Thoracic aorta (tissue), 2 donors: ENCODE measurements at regions not wholly inside any gene's neighbourhood (a gene's known extent, or its start where the extent isn't known, plus 50 kb on each side); places are given as distances from the start of the nearest gene placed in this dataset.

Experiments
- ATAC-seq: fragments of 150-250 bp; one replicate; pipeline ENCODE4 v1.8.0; 2017; ENCODE audit warnings: low read depth; ENCODE audit not compliant: insufficient number of reproducible peaks, low FRiP score
- DNase-seq: peaks from one replicate; pipeline ENCODE4 v3.0.0-alpha.2; 2020; ENCODE audit warnings: low spot score
- H3K27ac ChIP-seq, 2 donors: fragments of 200-600 bp; sonication (generic); 1 replicate in 1 of 2; 2 replicates in 1 of 2; pipeline ENCODE4 v1.5.1; 2016; ENCODE audit warnings: mild to moderate bottlenecking in 2 of 2, moderate library complexity in 2 of 2
- H3K27me3 ChIP-seq: fragments of 200-600 bp; sonication (generic); replicated peaks from 2 replicates; pipeline ENCODE4 v1.6.0; 2016; ENCODE audit warnings: mild to moderate bottlenecking; ENCODE audit not compliant: insufficient read depth
- H3K36me3 ChIP-seq: fragments of 200-600 bp; sonication (generic); one replicate; pipeline ENCODE4 v1.5.1; 2016
- H3K4me1 ChIP-seq, 2 donors: fragments of 200-600 bp; sonication (generic); 1 replicate in 1 of 2; 2 replicates in 1 of 2; pipeline versions ENCODE4 v1.5.1 to v1.6.0; 2016; ENCODE audit warnings: low read depth in 2 of 2, mild to moderate bottlenecking in 1 of 2; ENCODE audit not compliant: control insufficient read depth in 1 of 2
- H3K4me3 ChIP-seq: fragments of 200-600 bp; sonication (generic); 2 replicates; pipeline ENCODE4 v1.5.1; 2016; ENCODE audit warnings: mild to moderate bottlenecking
- H3K9me3 ChIP-seq: fragments of 200-600 bp; sonication (generic); 2 replicates; pipeline ENCODE4 v1.5.1; 2016
- CTCF ChIP-seq: fragments of 200-600 bp; sonication (generic); IDR thresholded peaks from one replicate; pipeline ENCODE4 v1.5.1; 2019; ENCODE audit warnings: antibody characterized with exemption

GRCh38 chr2:76472946-76473345, 762.2 kb upstream of the GCFC2 start:
- DNase-seq (no peak), ATAC-seq (no peak)
- Histone ChIP-seq H3K27ac (no peak overlapping the region), H3K27me3 (no peaks in the 10 kb centered on the region), H3K9me3 (no peaks in the 10 kb centered on the region), H3K36me3 (no peaks in the 10 kb centered on the region), H3K4me3 (no peak overlapping the region), H3K4me1 (no peaks in the 10 kb centered on the region)
- no peak for TF ChIP-seq CTCF

- no peak for TF ChIP-seq CTCF
- ATAC-seq: no peak
- H3K4me3 ChIP-seq: no peak overlapping the region
- no peak overlapping the region for H3K27ac ChIP-seq
- no peak for DNase-seq
- H3K4me1 ChIP-seq: no peaks in the 10 kb centered on the region
- H3K36me3 ChIP-seq: no peaks in the 10 kb centered on the region
- H3K27me3 ChIP-seq: no peaks in the 10 kb centered on the region
- no peaks in the 10 kb centered on the region for H3K9me3 ChIP-seq
Measured at GRCh38 chr2:76469066-76469465, 758.4 kb upstream of the GCFC2 start.

GRCh38 chr2:76467326-76467725, 756.6 kb upstream of the GCFC2 start:
- DNase-seq (no peak), ATAC-seq (no peak)
- Histone ChIP-seq H3K4me1 (no peaks in the 10 kb centered on the region), H3K9me3 (no peaks in the 10 kb centered on the region), H3K4me3 (no peak overlapping the region), H3K36me3 (no peaks in the 10 kb centered on the region), H3K27ac (no peak overlapping the region), H3K27me3 (no peaks in the 10 kb centered on the region)
- no peak for TF ChIP-seq CTCF

- TF ChIP-seq CTCF: no peak
- no peaks in the 10 kb centered on the region for H3K36me3 ChIP-seq
- ATAC-seq: no peak
Measured at GRCh38 chr2:76464310-76464709, 753.6 kb upstream of the GCFC2 start.

GRCh38 chr2:76461431-76461830, 750.7 kb upstream of the GCFC2 start:
- H3K4me3 ChIP-seq: no peak overlapping the region

More at GRCh38 chr2:76464310-76464709, 753.6 kb upstream of the GCFC2 start:
- H3K27ac ChIP-seq: no peak overlapping the region
- H3K27me3 ChIP-seq: no peaks in the 10 kb centered on the region
- H3K9me3 ChIP-seq: no peaks in the 10 kb centered on the region
- H3K4me3 ChIP-seq: no peak overlapping the region
- H3K4me1 ChIP-seq: no peaks in the 10 kb centered on the region
- DNase-seq: no peak

More at GRCh38 chr2:76461431-76461830, 750.7 kb upstream of the GCFC2 start:
- H3K4me1 ChIP-seq: no peaks in the 10 kb centered on the region
- ATAC-seq (no peak), DNase-seq (no peak)
- no peak overlapping the region for H3K27ac ChIP-seq
- no peaks in the 10 kb centered on the region for H3K36me3 ChIP-seq
- TF ChIP-seq CTCF: no peak
- H3K27me3 ChIP-seq: no peaks in the 10 kb centered on the region
- no peaks in the 10 kb centered on the region for H3K9me3 ChIP-seq
